ENCODE measurements at regions not wholly inside any gene's neighbourhood (a gene's known extent, or its start where the extent isn't known, plus 50 kb on each side); places are given as distances from the start of the nearest gene placed in this dataset.

DNA sequence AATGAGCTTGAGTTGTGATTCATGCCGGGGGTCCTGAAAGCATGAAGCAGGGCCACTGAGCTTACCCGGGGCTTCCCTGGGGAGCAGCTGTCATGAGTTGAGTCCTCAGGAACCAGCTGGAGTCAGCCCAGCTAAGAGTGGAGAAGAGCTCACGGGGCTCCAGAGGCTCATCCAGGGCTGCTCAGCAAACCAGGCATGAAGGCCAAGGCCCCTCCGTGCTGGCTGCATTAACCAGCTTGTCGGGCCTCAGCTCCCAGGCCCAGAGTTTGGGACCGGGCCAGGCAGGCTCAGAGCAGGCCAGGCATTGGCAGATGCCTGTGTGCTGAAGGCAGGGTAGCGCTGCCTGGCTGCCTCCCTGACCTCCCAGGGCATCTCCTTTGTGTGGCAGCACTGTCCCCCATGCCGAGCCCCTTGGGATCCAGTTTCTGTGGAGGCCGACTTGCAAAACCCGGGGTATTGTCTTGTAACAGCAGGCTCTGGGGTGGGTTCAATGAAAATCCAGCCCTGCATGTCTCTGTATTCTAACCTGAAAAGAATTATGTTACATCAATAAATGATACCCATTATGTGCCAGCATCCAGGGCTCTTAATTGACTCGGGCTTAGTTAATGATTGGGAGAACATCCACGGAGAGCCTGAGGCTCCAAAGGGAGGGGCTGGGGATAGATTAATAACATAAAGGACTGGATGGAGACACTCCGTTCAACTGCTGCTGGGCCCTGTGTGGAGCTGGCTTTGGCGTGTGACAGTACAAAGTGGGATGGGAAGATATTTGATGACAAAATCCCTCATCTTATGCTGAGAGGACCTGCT lies 68.0 kb upstream of the MSX1 start:
- intact Hi-C loops (cut with micrococcal nuclease), result no loop called here
- ATAC-seq (no peak), DNase-seq (ENCODE audit: low read depth, low spot score) (no peak)
- POLR2A ChIA-PET, result interaction anchor here (0.7 kb wide), 1 partner anchor 11 kb away, joined by 3 read pairs; no protein-coding TSS in a partner anchor
- H3K27me3 ChIP-seq (ENCODE audit: insufficient read depth, low read length), result no peaks in the 10 kb centered on the region
- H3K9me2 ChIP-seq (ENCODE audit: insufficient read depth), result no peaks in the 10 kb centered on the region
- H3K79me2 ChIP-seq (ENCODE audit: insufficient read depth, low read length), result no peaks in the 10 kb centered on the region
- no peak for TF ChIP-seq EZH2 (IDR thresholded peaks at IDR 0.05)
- TF ChIP-seq, protein P1, sequence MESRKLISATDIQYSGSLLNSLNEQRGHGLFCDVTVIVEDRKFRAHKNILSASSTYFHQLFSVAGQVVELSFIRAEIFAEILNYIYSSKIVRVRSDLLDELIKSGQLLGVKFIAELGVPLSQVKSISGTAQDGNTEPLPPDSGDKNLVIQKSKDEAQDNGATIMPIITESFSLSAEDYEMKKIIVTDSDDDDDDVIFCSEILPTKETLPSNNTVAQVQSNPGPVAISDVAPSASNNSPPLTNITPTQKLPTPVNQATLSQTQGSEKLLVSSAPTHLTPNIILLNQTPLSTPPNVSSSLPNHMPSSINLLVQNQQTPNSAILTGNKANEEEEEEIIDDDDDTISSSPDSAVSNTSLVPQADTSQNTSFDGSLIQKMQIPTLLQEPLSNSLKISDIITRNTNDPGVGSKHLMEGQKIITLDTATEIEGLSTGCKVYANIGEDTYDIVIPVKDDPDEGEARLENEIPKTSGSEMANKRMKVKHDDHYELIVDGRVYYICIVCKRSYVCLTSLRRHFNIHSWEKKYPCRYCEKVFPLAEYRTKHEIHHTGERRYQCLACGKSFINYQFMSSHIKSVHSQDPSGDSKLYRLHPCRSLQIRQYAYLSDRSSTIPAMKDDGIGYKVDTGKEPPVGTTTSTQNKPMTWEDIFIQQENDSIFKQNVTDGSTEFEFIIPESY (IDR thresholded peaks at IDR 0.05; ENCODE audit: extremely low read depth, insufficient replicate concordance, low read length), result no peak
- TF ChIP-seq SP1 (IDR thresholded peaks at IDR 0.05; ENCODE audit: low read depth), result no peak
- no peak for TF ChIP-seq SIN3A (IDR thresholded peaks at IDR 0.05; ENCODE audit: low read depth)
- TF ChIP-seq MAX (IDR thresholded peaks at IDR 0.05), result no peak
- no peak for TF ChIP-seq REST (IDR thresholded peaks at IDR 0.05; ENCODE audit: low read depth)
- TF ChIP-seq POLR2A (IDR thresholded peaks at IDR 0.05; ENCODE audit: borderline replicate concordance, extremely low read depth, insufficient read depth, insufficient read length), result no peak
- TF ChIP-seq YY1 (IDR thresholded peaks at IDR 0.05; ENCODE audit: extremely low read depth, insufficient replicate concordance, low read depth, low read length), result no peak
- TF ChIP-seq JUND (IDR thresholded peaks at IDR 0.05), result no peak
- no peak for TF ChIP-seq POLR2AphosphoS5 (IDR thresholded peaks at IDR 0.05; ENCODE audit: low read depth, low read length)
- CTCF ChIA-PET, result interaction anchor here (1.6 kb wide), 1 partner anchor 11 kb away, joined by 3 read pairs; no protein-coding TSS in a partner anchor
- H3K9ac ChIP-seq (ENCODE audit: low read length), result no peak overlapping the region
- no TSS peak for BruUV-seq (replicated peaks)
- H4K20me1 ChIP-seq (ENCODE audit: insufficient read depth), result no peaks in the 10 kb centered on the region
- peaks cover 0 to 5% of the 10 kb centered on the region in 2 experiments; a peak in 1 of 4 replicates for H3K4me1 ChIP-seq (ENCODE audit: control insufficient read depth in 1 of 2, insufficient read depth in 2 of 2, low read length in 2 of 2)
- RAD21 ChIA-PET (ENCODE audit: low non-redundant PET in 1 of 2, low total read pairs in 2 of 2, uncharacterized antibody in 2 of 2, unreplicated experiment in 2 of 2), result no interaction called here
- H3K9me3 ChIP-seq (ENCODE audit: control insufficient read depth in 1 of 2, insufficient read depth in 1 of 2, low read depth in 1 of 2, low read length in 2 of 2), result peaks cover 3 to 8% of the 10 kb centered on the region in 2 experiments; a peak in 1 of 4 replicates
- H3K27ac ChIP-seq (ENCODE audit: low read depth, low read length), result no peak overlapping the region
- H3K4me3 ChIP-seq (replicated peaks in 1 of 2; ENCODE audit: low read depth in 1 of 2, low read length in 2 of 2), result no peak overlapping the region
- no peak overlapping the region for H3K4me2 ChIP-seq (ENCODE audit: low read length)
- no peaks in the 10 kb centered on the region for H3K36me3 ChIP-seq (ENCODE audit: control insufficient read depth in 1 of 2, insufficient read depth in 2 of 2, low read length in 2 of 2)
- H2AFZ ChIP-seq (ENCODE audit: low read depth, low read length, poor library complexity, severe bottlenecking), result no peak overlapping the region
